ENCODE measurements at regions not wholly inside any gene's neighbourhood (a gene's known extent, or its start where the extent isn't known, plus 50 kb on each side); places are given as distances from the start of the nearest gene placed in this dataset.
A peak's percentile ranks its signal among the peaks of the same experiment; 100 is the strongest.
"Not testable (repeated sequence)": the region's sequence is repeated elsewhere in the genome, so short reads cannot be mapped to it uniquely, and the experiment has no call there.

DNA sequence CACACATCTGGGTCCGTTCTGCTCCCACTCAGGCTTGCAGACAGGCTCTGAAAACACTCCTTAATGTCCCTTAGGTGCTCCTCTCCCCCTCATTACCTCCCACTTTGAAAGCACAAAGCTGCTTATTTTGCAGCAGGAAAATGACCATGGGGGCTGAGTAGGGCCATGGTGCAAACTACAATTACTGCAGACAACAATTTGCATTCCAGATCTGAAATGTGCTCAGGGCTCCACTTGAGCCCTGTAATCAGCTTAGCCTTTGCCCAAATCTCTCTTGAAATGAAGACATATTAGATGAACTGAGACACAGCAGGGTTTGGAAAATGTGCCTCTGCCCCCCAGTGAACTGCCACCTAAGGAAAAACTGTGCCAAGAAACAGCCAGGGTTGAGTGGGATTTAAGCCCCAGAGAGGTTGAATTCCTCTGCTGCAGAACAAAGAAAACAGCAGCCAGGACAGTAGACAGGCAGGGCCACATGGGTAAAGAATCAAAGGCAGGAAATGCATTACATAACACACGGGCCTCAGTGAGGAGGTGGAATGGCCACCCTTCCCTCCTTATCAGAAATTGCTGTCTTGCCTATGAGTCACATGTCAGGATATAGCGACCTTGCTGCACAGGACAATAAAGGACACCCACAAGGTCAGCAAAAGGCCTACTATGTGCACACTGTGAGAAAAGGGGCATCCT is 126.8 kb upstream of the ARHGEF3 start:
- no peak overlapping the region for H3K4me3 ChIP-seq
- WGBS, 5 donors, result 30 to 49% (median 40%) methylated on average over 3 of the region's 3 CpGs
- no peak for DNase-seq
- TF ChIP-seq, protein P1, sequence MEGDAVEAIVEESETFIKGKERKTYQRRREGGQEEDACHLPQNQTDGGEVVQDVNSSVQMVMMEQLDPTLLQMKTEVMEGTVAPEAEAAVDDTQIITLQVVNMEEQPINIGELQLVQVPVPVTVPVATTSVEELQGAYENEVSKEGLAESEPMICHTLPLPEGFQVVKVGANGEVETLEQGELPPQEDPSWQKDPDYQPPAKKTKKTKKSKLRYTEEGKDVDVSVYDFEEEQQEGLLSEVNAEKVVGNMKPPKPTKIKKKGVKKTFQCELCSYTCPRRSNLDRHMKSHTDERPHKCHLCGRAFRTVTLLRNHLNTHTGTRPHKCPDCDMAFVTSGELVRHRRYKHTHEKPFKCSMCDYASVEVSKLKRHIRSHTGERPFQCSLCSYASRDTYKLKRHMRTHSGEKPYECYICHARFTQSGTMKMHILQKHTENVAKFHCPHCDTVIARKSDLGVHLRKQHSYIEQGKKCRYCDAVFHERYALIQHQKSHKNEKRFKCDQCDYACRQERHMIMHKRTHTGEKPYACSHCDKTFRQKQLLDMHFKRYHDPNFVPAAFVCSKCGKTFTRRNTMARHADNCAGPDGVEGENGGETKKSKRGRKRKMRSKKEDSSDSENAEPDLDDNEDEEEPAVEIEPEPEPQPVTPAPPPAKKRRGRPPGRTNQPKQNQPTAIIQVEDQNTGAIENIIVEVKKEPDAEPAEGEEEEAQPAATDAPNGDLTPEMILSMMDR (IDR thresholded peaks at IDR 0.05 in 8 of 11, conservative IDR thresholded peaks at IDR 0.05 in 3 of 11), result no peak
- TF ChIP-seq POLR2AphosphoS5 (IDR thresholded peaks at IDR 0.05) (no peak), POLR2A (IDR thresholded peaks at IDR 0.05) (no peak)
- peak overlapping the region in 4 of 8 donors; percentile 10 to 53 (median 22) for H3K27ac ChIP-seq
- H3K4me1 ChIP-seq, result peaks cover 13 to 45% (median 29%) of the 10 kb centered on the region in 6 donors
- H3K27me3 ChIP-seq (replicated peaks in 1 of 7), result no peaks in the 10 kb centered on the region
- intact Hi-C loops (cut with DNase I; ENCODE audit: low total_unique reads), result no loop called here
- H3K36me3 ChIP-seq, result no peaks in the 10 kb centered on the region
- H3K9me3 ChIP-seq, result peaks cover 0 to 5% (median 2%) of the 10 kb centered on the region in 8 donors

DNA sequence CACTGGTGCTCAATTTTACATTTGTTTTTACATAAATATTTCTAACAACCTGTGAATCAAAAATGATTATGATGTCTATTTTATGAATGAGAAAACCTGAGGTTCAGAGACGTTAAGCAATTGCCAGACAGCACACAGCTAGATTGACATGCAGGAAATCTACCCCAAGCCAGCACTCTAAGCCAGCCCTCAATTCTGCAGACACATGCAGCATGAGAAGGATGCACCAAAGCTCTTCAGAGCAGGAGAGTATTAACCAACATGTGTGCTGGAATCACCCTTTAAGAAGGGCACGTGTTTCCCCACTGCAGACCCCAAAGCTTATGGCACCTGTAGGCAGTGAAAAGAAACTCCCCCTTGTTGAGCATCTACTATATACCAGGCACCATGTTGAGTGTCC is 126.1 kb upstream of the ARHGEF3 start:
- H3K4me1 ChIP-seq, result peaks cover 17 to 52% (median 36%) of the 10 kb centered on the region in 6 donors
- no peak for DNase-seq

DNA sequence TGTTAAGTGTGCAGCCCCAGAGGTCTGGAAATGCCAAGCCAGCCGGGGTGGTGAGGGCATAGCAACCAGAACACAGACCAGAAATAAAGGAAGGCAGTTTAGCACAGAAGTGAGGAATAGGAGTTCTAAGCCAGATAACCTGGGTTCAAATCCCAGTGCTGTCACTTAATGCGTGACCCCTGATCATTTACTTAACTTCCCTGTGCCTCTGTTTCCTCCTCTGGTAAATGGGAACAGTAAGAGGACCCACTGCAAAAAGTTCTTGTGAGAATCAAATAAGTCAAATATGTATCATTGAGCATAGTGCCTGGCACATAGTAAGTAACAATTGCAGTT is 125.2 kb upstream of the ARHGEF3 start:
- Histone ChIP-seq H3K9me3 (no peaks in the 10 kb centered on the region), H3K27ac (no peak overlapping the region), H3K27me3 (replicated peaks in 1 of 7) (no peaks in the 10 kb centered on the region), H3K36me3 (no peaks in the 10 kb centered on the region), H3K4me1 (peaks cover 26 to 61% (median 45%) of the 10 kb centered on the region in 6 donors), H3K4me3 (no peak overlapping the region)
- 75 to 98% (median 89%) methylated on average over 2 of the region's 2 CpGs for WGBS, 5 donors
- TF ChIP-seq, protein P1 (IDR thresholded peaks at IDR 0.05 in 8 of 11, conservative IDR thresholded peaks at IDR 0.05 in 3 of 11), result no peak
- no peak for TF ChIP-seq POLR2AphosphoS5 (IDR thresholded peaks at IDR 0.05)
- TF ChIP-seq POLR2A (IDR thresholded peaks at IDR 0.05), result no peak
- intact Hi-C loops (cut with DNase I; ENCODE audit: low total_unique reads), result no loop called here
- DNase-seq, result no peak

More for the DNA sequence above, 126.1 kb upstream of the ARHGEF3 start:
- intact Hi-C loops (cut with DNase I; ENCODE audit: low total_unique reads), result no loop called here
- no peak for TF ChIP-seq POLR2AphosphoS5 (IDR thresholded peaks at IDR 0.05)
- TF ChIP-seq POLR2A (IDR thresholded peaks at IDR 0.05), result no peak
- TF ChIP-seq, protein P1 (IDR thresholded peaks at IDR 0.05 in 8 of 11, conservative IDR thresholded peaks at IDR 0.05 in 3 of 11), result no peak
- Histone ChIP-seq H3K4me3 (no peak overlapping the region), H3K36me3 (no peaks in the 10 kb centered on the region), H3K27ac (peak overlapping the region in 2 of 8 donors; percentile 18 to 53), H3K9me3 (no peaks in the 10 kb centered on the region), H3K27me3 (replicated peaks in 1 of 7) (no peaks in the 10 kb centered on the region)
- WGBS, 5 donors, result 67 to 88% (median 79%) methylated on average over 2 of the region's 2 CpGs

DNA sequence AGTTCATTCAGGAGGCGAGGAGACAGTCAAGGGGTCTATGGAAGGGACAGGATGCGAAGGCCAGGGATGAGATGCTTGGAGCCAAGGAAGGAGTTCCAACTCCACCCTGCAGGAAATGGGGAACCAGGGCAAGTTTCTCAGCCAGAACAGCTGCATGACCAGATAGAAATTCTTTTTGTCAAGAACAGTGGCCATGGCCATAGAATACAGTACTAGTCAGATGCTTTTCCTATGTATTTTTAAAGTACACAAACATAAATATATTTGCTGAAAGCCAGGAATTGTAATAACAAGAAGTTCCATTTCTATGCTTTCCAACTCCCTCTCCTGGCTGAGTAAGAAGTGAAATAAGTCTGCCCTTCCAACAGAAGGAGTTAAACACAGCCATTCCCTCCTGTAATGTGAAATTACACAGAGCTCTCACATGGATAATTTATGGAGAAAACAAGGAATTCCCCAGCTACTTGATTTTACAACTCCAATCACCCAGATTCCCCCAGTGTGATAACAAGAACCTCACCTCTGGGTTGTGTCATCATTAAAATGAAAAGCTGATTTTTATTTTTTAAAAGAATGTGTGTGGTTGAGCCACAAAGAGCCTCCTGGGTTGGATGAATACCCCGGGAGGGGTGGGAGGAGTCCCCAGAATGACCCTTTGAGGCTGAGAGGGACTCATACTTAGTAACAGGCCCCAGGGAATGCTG is 124.6 kb upstream of the ARHGEF3 start:
- Histone ChIP-seq H3K9me3 (no peaks in the 10 kb centered on the region), H3K27ac (no peak overlapping the region), H3K4me1 (peaks cover 31 to 67% (median 51%) of the 10 kb centered on the region in 6 donors), H3K4me3 (no peak overlapping the region), H3K27me3 (replicated peaks in 1 of 7) (no peaks in the 10 kb centered on the region), H3K36me3 (no peaks in the 10 kb centered on the region)
- TF ChIP-seq POLR2A (IDR thresholded peaks at IDR 0.05) (no peak), POLR2AphosphoS5 (IDR thresholded peaks at IDR 0.05) (no peak)
- TF ChIP-seq, protein P1 (IDR thresholded peaks at IDR 0.05 in 8 of 11, conservative IDR thresholded peaks at IDR 0.05 in 3 of 11), result no peak
- 66 to 77% (median 68%) methylated on average over 3 of the region's 3 CpGs for WGBS, 5 donors
- intact Hi-C loops (cut with DNase I; ENCODE audit: low total_unique reads), result no loop called here
- no peak for DNase-seq

DNA sequence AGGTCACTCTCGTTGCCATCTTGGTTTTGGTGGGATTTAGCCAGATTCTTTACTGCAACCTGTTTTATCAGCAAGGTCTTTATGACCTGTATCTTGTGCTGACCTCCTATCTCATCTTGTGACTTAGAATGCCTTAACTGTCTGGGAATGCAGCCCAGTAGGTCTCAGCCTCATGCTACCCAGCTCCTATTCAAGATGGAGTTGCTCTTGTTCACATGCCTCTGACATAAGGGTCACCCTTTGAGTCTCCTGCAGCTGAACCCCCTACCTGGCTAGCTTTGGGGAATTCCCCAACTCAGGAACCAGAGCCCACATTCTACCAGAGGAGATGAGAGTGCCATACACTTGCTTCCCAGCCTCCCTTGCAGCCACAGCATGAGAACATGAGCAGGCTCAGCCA is 123.0 kb upstream of the ARHGEF3 start:
- H3K4me3 ChIP-seq; intact Hi-C loops (cut with DNase I; ENCODE audit: low total_unique reads); DNase-seq; H3K36me3 ChIP-seq; H3K9me3 ChIP-seq; H3K27me3 ChIP-seq (replicated peaks in 1 of 7): not testable (repeated sequence)
- H3K27ac ChIP-seq, result peak overlapping the region in 5 of 8 donors; percentile 69 to 76 (median 74)
- 90 to 96% (median 96%) methylated on average over 1 of the region's 1 CpG for WGBS, 5 donors
- peaks cover 32 to 73% (median 54%) of the 10 kb centered on the region in 6 donors for H3K4me1 ChIP-seq

Data from spleen (tissue), 11 donors.